Activated CD8-positive, alpha-beta memory T cell treated with anti-CD3 and anti-CD28 coated beads for 36 hours (primary cell): ENCODE measurements at regions not wholly inside any gene's neighbourhood (a gene's known extent, or its start where the extent isn't known, plus 50 kb on each side); places are given as distances from the start of the nearest gene placed in this dataset.
"Not testable (repeated sequence)": the region's sequence is repeated elsewhere in the genome, so short reads cannot be mapped to it uniquely, and the experiment has no call there.

ENCODE experiments used
- CTCF ChIA-PET: fragments of 350-600 bp; sonication (Branson Sonifier 250); formaldehyde crosslinking; loops from one replicate; lab custom pipeline; 2021; ENCODE audit warnings: antibody characterized with exemption; lab: Charles Lee
- POLR2A ChIA-PET: fragments of 350-600 bp; sonication (Branson Sonifier 250); formaldehyde crosslinking; loops from one replicate; lab custom pipeline; 2021; ENCODE audit warnings: antibody characterized with exemption; lab: Charles Lee

DNA sequence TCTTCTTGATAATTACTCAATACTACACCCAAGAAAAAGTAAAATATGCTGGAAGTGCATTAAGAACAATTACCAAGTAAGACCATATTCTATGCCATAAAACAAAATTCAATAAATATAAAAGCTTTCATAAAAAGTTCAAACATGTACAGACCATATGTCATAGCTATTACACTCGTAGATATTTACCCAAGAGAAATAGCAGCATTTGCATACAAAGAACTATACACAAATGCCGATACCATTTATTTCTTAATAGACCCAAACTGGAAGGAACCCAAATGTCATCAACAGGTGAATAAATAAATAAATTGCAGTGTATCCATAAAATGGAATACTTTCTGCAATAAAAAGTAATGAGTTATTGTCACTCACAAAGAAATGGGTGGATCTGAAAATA is 78.3 kb upstream of the SLC16A7 start:
- ChIA-PET CTCF (no interaction called here), POLR2A (no interaction called here)

DNA sequence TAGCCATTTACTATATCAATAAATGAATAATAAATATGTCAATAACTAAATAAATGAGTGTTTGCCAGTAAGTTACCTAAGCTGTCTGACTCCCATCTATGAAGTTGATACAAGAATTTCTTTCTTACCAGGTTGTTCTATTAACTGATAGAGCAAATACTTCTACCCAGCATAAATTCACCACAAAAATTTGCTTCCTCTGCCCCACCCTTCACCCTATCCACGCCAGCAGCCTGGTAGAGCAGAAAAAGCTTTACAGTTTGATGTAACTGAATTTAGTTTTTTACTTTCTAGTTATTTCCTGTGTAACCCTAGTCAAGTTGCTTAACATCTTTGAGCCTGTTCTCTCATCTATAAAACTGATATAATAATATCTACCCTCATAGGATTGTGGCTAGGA is 94.9 kb upstream of the SLC16A7 start:
- CTCF ChIA-PET, result no interaction called here

DNA sequence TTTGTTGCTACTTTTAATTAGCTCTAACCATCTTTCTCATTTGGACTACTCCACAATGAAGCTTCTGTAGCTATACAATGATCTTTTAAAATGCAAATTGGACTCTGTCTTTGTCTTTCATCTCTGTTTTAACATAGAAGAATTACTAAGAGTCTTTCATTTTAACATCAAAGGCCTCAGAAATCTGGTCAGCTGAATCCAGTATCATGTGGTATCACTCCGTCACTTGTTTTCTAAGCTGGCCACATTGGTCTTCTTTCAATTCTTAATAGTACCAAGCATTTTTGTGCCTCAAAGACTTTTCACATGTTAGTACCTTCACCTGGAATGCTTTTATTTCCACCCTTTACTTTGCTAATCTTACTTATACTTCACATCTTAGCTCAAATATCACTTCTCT is 95.5 kb upstream of the SLC16A7 start:
- ChIA-PET POLR2A (no interaction called here), CTCF (no interaction called here)

More for the DNA sequence above, 94.9 kb upstream of the SLC16A7 start:
- POLR2A ChIA-PET, result no interaction called here

GRCh38 chr12:59499774-59500173 is 96.1 kb upstream of the SLC16A7 start:
- POLR2A ChIA-PET, result no interaction called here
- CTCF ChIA-PET, result no interaction called here

DNA sequence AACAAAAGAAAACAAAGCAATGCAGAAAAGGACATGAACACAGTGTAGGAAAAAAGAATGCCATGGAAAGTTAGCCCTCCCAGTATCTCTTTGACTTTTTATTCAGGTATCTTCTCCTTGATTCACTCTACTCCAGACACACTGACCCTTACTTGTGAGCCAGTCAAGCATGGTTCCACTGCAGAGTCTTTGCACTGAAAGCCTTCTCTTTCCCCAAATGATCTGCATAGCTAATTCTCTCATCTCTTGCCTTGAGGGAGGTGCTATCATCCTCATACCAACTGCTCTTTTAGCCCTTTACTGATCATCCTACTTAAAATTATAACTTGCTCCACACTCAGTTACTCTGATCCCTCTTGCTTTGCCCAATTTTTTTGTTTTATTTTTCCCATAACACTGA is 101.2 kb upstream of the SLC16A7 start:
- ChIA-PET POLR2A (no interaction called here), CTCF (no interaction called here)

GRCh38 chr12:59491877-59492276 is 104.0 kb upstream of the SLC16A7 start:
- ChIA-PET POLR2A (no interaction called here), CTCF (no interaction called here)

GRCh38 chr12:59486827-59487226 is 109.0 kb upstream of the SLC16A7 start:
- ChIA-PET CTCF (no interaction called here), POLR2A (no interaction called here)

DNA sequence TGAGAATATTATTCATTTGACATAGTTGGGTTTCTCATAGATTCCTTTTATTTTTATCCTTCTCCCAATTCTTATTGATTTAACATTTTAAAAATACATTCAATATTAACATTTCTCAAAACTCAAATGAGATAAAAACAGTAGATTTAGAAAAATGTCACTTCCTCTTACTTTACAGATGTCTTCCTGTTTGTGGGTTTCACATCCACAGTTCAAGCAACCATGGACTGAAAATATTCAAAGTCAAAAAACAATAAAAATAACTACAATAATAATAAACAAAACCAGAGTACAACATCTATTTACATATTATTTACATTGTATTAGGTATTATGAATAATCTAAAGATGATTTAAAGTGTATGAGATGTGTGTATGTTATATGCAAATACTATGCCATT is 111.3 kb upstream of the SLC16A7 start:
- ChIA-PET CTCF (no interaction called here), POLR2A (no interaction called here)

- POLR2A ChIA-PET, CTCF ChIA-PET: not testable (repeated sequence)
Observed at GRCh38 chr12:59474236-59474635, 121.6 kb upstream of the SLC16A7 start.

DNA sequence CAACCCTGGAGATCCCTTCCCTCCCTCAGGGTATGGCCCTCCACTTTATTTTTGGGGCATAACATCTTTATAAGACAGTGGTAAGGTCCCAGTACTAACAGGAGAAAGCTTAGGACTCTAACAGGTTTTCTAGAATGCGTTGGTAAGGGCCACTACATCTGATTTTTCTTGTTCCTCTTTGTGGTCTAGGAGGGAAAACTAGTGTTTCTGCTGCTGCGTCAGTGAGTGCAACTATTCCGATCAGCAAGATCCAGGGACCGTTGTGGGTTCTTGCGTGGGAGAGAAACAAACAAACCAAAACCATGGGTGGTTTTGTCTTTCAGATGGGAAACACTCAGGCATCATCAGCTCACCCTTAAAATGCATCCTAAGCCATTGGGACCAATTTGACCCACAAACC is 123.6 kb upstream of the SLC16A7 start:
- ChIA-PET POLR2A (no interaction called here), CTCF (no interaction called here)

DNA sequence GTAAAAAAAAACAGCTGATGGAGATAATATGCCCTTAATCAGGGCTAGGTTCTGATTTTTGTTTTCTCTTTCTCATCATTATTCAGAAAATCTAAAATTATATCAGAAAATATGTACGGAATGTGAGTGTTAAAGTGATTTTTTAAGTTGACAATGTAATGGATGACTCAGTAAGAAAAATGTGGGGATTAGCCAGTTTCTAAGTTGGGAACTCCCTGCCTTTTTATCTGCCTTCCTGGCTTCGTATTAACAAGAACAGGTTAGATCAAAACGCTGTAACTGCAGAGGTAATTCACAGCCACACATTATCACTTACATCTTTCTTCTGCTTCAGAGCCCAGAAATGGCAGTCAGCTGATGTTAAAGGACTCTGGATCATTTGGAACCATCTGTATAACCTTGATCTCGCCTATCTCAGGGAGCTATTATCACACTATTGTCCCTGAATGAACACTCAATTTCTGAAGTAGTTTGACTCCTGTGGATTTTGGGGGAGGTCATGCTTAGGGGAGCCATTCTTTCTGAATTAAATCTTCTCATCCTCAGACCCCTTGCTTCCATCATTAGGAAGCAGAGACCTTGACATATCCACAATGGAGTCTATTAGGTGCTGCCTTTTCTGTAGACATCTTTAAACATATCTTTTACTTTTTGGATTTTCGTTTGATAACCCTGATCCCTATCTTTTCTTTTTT is 135.7 kb upstream of the SLC16A7 start:
- ChIA-PET CTCF (no interaction called here), POLR2A (no interaction called here)

- CTCF ChIA-PET, result no interaction called here
- POLR2A ChIA-PET, result no interaction called here
Observed at GRCh38 chr12:59453475-59453874, 142.4 kb upstream of the SLC16A7 start.

- POLR2A ChIA-PET, result no interaction called here
- CTCF ChIA-PET, result no interaction called here
Observed at GRCh38 chr12:59452746-59453145, 143.1 kb upstream of the SLC16A7 start.

GRCh38 chr12:59452259-59452658 is 143.6 kb upstream of the SLC16A7 start:
- ChIA-PET POLR2A (no interaction called here), CTCF (no interaction called here)

- ChIA-PET CTCF (interaction anchor here (1.4 kb wide), 1 partner anchor 389 kb away, joined by 4 read pairs; no protein-coding TSS in a partner anchor), POLR2A (no interaction called here)
Observed at GRCh38 chr12:59446116-59446515, 149.7 kb upstream of the SLC16A7 start.

DNA sequence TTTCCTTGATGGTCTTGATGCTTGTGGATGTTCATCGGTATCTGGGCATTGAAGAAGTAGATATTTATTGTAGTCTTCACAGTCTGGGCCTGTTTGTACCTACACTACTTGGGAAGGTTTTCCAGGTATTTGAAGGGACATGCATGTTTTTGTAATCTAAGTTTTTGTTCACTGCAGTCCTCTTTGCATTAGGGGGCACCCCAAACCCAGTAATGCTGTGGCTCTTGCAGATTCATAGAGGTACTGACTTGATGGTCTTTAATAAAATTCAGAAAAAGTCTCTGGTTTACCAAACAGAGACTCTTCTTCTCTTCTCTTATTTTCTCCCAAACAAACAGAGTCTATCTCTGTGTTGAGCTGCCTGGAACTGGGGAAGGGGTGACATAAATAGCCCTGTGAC is 150.9 kb upstream of the SLC16A7 start:
- CTCF ChIA-PET, result interaction anchor here (1.4 kb wide), 1 partner anchor 391 kb away, joined by 4 read pairs; no protein-coding TSS in a partner anchor
- POLR2A ChIA-PET, result no interaction called here

GRCh38 chr12:59432057-59432456 is 163.8 kb upstream of the SLC16A7 start:
- ChIA-PET CTCF (no interaction called here), POLR2A (no interaction called here)

DNA sequence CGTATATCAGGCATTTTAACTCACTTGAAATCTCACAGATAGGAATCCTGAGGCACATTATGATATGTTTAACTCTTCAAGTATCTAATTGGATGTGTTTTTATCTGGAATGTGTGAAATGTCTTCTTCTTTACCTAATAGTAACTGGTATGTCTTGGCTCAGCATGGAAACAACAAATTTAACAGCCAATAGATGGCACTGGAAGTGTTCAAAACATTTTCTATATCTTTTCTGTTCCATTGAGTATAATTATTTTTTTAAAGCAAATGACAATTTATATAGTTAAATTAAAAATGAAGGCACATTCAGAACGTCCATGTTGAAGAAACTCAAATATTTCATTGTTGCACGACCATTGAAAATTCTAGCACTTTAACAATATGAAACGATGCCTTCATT is 164.6 kb upstream of the SLC16A7 start:
- POLR2A ChIA-PET, result no interaction called here

GRCh38 chr12:59429766-59430165 is 166.1 kb upstream of the SLC16A7 start:
- POLR2A ChIA-PET, result no interaction called here
- CTCF ChIA-PET, result no interaction called here

More for the DNA sequence above, 164.6 kb upstream of the SLC16A7 start:
- CTCF ChIA-PET, result no interaction called here

GRCh38 chr12:59425798-59426197 is 170.0 kb upstream of the SLC16A7 start:
- ChIA-PET POLR2A (no interaction called here), CTCF (no interaction called here)

GRCh38 chr12:59424666-59425065 is 171.2 kb upstream of the SLC16A7 start:
- CTCF ChIA-PET, POLR2A ChIA-PET: not testable (repeated sequence)

DNA sequence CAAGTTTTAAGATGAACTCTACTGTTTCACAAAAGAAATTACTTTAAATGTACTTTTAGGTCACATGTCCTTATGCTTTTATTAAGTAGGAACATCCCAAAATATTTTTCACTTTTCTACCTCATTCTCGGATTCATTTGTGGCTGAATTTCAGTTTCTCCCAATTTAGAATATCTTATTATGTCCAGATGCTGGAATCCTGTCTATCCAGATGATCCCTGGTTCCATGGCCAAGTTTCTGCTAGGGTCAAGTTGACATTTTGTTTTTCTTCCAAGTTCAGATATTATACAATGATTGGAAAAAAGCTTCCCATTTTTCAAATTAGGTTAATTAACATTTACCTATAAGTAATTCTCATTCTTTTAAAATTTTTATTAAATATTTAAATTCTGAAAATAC is 181.8 kb upstream of the SLC16A7 start:
- CTCF ChIA-PET, result no interaction called here
- POLR2A ChIA-PET, result no interaction called here
